ENCODE measurements at regions not wholly inside any gene's neighbourhood (a gene's known extent, or its start where the extent isn't known, plus 50 kb on each side); places are given as distances from the start of the nearest gene placed in this dataset.

- TF ChIP-seq CTCF (conservative IDR thresholded peaks at IDR 0.05; ENCODE audit: low read depth in 2 of 2) (no peak), NANOG (IDR thresholded peaks at IDR 0.05; ENCODE audit: borderline replicate concordance) (no peak)
These were observed 209.5 kb upstream of the LNX1 start (continued) for GRCh38 chr4:53800741-53801140.

DNA sequence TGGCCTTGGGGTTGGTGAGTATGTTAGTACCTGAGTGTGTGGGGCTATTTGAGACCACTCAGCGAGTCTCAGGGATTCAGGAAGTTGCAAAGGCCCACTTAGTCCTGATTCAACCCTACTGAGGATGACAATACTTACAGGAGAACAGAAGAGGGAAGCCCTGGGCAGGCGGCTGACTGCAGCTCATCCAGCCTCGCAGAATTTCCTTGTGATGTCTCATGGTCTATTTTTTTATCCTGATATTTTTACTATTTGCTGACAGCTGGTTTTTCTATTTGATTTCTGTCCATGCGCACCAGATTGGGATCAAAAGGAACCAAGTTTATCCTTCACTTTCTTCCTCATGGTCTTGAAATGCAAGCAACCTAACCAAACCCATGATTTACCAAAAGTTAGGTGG is 201.8 kb upstream of the LNX1 start:
- TF ChIP-seq, protein P1, sequence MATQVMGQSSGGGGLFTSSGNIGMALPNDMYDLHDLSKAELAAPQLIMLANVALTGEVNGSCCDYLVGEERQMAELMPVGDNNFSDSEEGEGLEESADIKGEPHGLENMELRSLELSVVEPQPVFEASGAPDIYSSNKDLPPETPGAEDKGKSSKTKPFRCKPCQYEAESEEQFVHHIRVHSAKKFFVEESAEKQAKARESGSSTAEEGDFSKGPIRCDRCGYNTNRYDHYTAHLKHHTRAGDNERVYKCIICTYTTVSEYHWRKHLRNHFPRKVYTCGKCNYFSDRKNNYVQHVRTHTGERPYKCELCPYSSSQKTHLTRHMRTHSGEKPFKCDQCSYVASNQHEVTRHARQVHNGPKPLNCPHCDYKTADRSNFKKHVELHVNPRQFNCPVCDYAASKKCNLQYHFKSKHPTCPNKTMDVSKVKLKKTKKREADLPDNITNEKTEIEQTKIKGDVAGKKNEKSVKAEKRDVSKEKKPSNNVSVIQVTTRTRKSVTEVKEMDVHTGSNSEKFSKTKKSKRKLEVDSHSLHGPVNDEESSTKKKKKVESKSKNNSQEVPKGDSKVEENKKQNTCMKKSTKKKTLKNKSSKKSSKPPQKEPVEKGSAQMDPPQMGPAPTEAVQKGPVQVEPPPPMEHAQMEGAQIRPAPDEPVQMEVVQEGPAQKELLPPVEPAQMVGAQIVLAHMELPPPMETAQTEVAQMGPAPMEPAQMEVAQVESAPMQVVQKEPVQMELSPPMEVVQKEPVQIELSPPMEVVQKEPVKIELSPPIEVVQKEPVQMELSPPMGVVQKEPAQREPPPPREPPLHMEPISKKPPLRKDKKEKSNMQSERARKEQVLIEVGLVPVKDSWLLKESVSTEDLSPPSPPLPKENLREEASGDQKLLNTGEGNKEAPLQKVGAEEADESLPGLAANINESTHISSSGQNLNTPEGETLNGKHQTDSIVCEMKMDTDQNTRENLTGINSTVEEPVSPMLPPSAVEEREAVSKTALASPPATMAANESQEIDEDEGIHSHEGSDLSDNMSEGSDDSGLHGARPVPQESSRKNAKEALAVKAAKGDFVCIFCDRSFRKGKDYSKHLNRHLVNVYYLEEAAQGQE (IDR thresholded peaks at IDR 0.05; ENCODE audit: unreplicated experiment): no peak
- TF ChIP-seq POLR2AphosphoS5 (IDR thresholded peaks at IDR 0.05; ENCODE audit: low read depth): no peak
- no peak for TF ChIP-seq EZH2 (IDR thresholded peaks at IDR 0.05; ENCODE audit: low read depth, unreplicated experiment)
- no peak for TF ChIP-seq ZNF114 (CRISPR knock-in tag; IDR thresholded peaks at IDR 0.05)
- TF ChIP-seq ZNF331 (CRISPR knock-in tag; IDR thresholded peaks at IDR 0.05; ENCODE audit: low read depth): no peak
- TF ChIP-seq EZH2phosphoT487 (IDR thresholded peaks at IDR 0.05; ENCODE audit: unreplicated experiment): no peak
- no peak for TF ChIP-seq CREB1 (CRISPR knock-in tag; IDR thresholded peaks at IDR 0.05; ENCODE audit: low read depth)
- no peak for TF ChIP-seq NANOG (IDR thresholded peaks at IDR 0.05; ENCODE audit: borderline replicate concordance)
- no peak for TF ChIP-seq CTCF (conservative IDR thresholded peaks at IDR 0.05; ENCODE audit: low read depth in 2 of 2)
- TF ChIP-seq, protein P2, sequence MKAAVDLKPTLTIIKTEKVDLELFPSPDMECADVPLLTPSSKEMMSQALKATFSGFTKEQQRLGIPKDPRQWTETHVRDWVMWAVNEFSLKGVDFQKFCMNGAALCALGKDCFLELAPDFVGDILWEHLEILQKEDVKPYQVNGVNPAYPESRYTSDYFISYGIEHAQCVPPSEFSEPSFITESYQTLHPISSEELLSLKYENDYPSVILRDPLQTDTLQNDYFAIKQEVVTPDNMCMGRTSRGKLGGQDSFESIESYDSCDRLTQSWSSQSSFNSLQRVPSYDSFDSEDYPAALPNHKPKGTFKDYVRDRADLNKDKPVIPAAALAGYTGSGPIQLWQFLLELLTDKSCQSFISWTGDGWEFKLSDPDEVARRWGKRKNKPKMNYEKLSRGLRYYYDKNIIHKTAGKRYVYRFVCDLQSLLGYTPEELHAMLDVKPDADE (IDR thresholded peaks at IDR 0.05): no peak
- peaks cover 14% of the 10 kb centered on the region for H3K4me1 Mint-ChIP-seq
- H3K9me3 Mint-ChIP-seq: no peaks in the 10 kb centered on the region; the same call in 2 of the 3 replicates
- H3K4me1 ChIP-seq (ENCODE audit: insufficient read depth): peaks cover 7% of the 10 kb centered on the region
- ATAC-seq (no peak), DNase-seq (ENCODE audit: low spot score) (no peak)
- no peak overlapping the region for H3K4me3 ChIP-seq
- H3F3A ChIP-seq (replicated peaks; ENCODE audit: low read depth): no peaks in the 10 kb centered on the region
- H2AFZ ChIP-seq: peak overlapping the region; percentile 30; the same call in 1 of the 2 replicates
- no peak overlapping the region for H3K27ac ChIP-seq (ENCODE audit: low read depth)
- no peaks in the 10 kb centered on the region for H3K27me3 ChIP-seq (ENCODE audit: insufficient read depth)
- no peaks in the 10 kb centered on the region for H3K36me3 Mint-ChIP-seq (ENCODE audit: low read depth)
- H3K79me2 ChIP-seq (replicated peaks; ENCODE audit: insufficient read depth): no peaks in the 10 kb centered on the region
- H3K4me2 ChIP-seq: no peak overlapping the region
- no peaks in the 10 kb centered on the region for H4K20me1 ChIP-seq (replicated peaks; ENCODE audit: insufficient read depth)
- H3K36me3 ChIP-seq (ENCODE audit: insufficient read depth): no peaks in the 10 kb centered on the region
- no peak overlapping the region for H3K4me3 Mint-ChIP-seq
- H3K27me3 Mint-ChIP-seq (ENCODE audit: insufficient read depth, low read depth, poor library complexity): peaks cover 2% of the 10 kb centered on the region
- no peaks in the 10 kb centered on the region for H3K9me2 ChIP-seq (ENCODE audit: insufficient read depth)
- H3K27ac Mint-ChIP-seq: no peak overlapping the region

Data from GM23338 (cell line).